Endothelial cell of umbilical vein (primary cell): ENCODE measurements at regions not wholly inside any gene's neighbourhood (a gene's known extent, or its start where the extent isn't known, plus 50 kb on each side); places are given as distances from the start of the nearest gene placed in this dataset.
A peak's percentile ranks its signal among the peaks of the same experiment; 100 is the strongest.

Experiments used
- BruUV-seq: library from RNA; stranded (reverse); fragments of 400-500 nt; replicated peaks from 2 replicates; lab custom pipeline; 2021; lab: Mats Ljungman, UMichigan
- CTCF ChIA-PET: fragments of 300-600, 350-600 bp; sonication (Branson Sonifier 250); formaldehyde crosslinking; loops from one replicate; lab custom pipeline; 2021; ENCODE audit warnings: antibody characterized with exemption, inconsistent platforms; lab: Charles Lee
- POLR2A ChIA-PET: fragments of 300-600, 350-600 bp; sonication (Branson Sonifier 250); formaldehyde crosslinking; loops from one replicate; lab custom pipeline; 2021; ENCODE audit warnings: antibody characterized with exemption, inconsistent platforms; lab: Charles Lee
- DNase-seq: peaks from one replicate; pipeline ENCODE4 v3.0.0-alpha.2; 2011; ENCODE audit warnings: low read depth, low spot score
- FAIRE-seq: peaks from 2 replicates; lab custom pipeline; 2011; peaks lifted over from hg19 to GRCh38; lab: Jason Lieb, UNC
- H2AFZ ChIP-seq: 2 replicates; pipeline ENCODE4 v1.6.0; 2012; ENCODE audit warnings: low read depth, low read length, control low read depth, inconsistent platforms
- H3K27ac ChIP-seq: 2 replicates; pipeline ENCODE4 v1.5.1; 2011; ENCODE audit warnings: low read depth, mild to moderate bottlenecking, control low read depth, low read length, moderate library complexity; ENCODE audit not compliant: insufficient read depth
- H3K27me3 ChIP-seq, 2 experiments: 2 replicates each; pipeline versions ENCODE4 v1.6.0 to v1.6.1; 2011; ENCODE audit warnings: low read length in 2 of 2, mixed read lengths in 1 of 2; ENCODE audit not compliant: control insufficient read depth in 2 of 2, insufficient read depth in 2 of 2
- H3K36me3 ChIP-seq, 2 experiments: 2 replicates in 1 of 2; 3 replicates in 1 of 2; pipeline ENCODE4 v1.5.1; 2011; ENCODE audit warnings: low read length in 2 of 2, mild to moderate bottlenecking in 1 of 2, moderate library complexity in 1 of 2; ENCODE audit not compliant: control insufficient read depth in 2 of 2, insufficient read depth in 2 of 2; ENCODE audit errors: extremely low read depth in 1 of 2
- H3K4me1 ChIP-seq: 3 replicates; pipeline ENCODE4 v1.5.1; 2011; ENCODE audit warnings: mild to moderate bottlenecking, low read length; ENCODE audit not compliant: control insufficient read depth, insufficient read depth; ENCODE audit errors: extremely low read depth
- H3K4me2 ChIP-seq: 2 replicates; pipeline ENCODE4 v1.6.1; 2011; ENCODE audit warnings: low read length, control low read depth, mixed read lengths; ENCODE audit not compliant: insufficient read depth
- H3K4me3 ChIP-seq, 3 experiments: fragments of 200-600 bp in 1 of 3; sonication (generic), shearing (Covaris generic) in 1 of 3; replicated peaks in 1 of 3; 2 replicates each; pipeline ENCODE4 v1.5.1; 2011 to 2016; ENCODE audit warnings: control low read depth in 3 of 3, low read length in 3 of 3, mild to moderate bottlenecking in 2 of 3, inconsistent platforms in 1 of 3, low read depth in 1 of 3, moderate library complexity in 1 of 3; ENCODE audit not compliant: insufficient read depth in 1 of 3
- H3K79me2 ChIP-seq: 2 replicates; pipeline ENCODE4 v1.6.0; 2012; ENCODE audit warnings: low read length, inconsistent platforms; ENCODE audit not compliant: control insufficient read depth, insufficient read depth
- H3K9ac ChIP-seq: replicated peaks from 2 replicates; pipeline ENCODE3; 2011; ENCODE audit warnings: low read length, control low read depth; ENCODE audit not compliant: insufficient read depth; ENCODE audit errors: extremely low read depth
- H3K9me1 ChIP-seq: replicated peaks from 3 replicates; pipeline ENCODE4 v1.6.0; 2011; ENCODE audit warnings: mild to moderate bottlenecking, low read length; ENCODE audit not compliant: control insufficient read depth, insufficient read depth; ENCODE audit errors: extremely low read depth
- H3K9me3 ChIP-seq: replicated peaks from 2 replicates; pipeline ENCODE4 v1.5.1; 2012; ENCODE audit warnings: low read length, inconsistent platforms; ENCODE audit not compliant: control insufficient read depth, insufficient read depth
- H4K20me1 ChIP-seq: replicated peaks from 2 replicates; pipeline ENCODE3; 2011; ENCODE audit warnings: mild to moderate bottlenecking, low read length; ENCODE audit not compliant: control insufficient read depth, insufficient read depth; ENCODE audit errors: extremely low read depth
- EZH2 ChIP-seq: IDR thresholded peaks from 2 replicates; pipeline ENCODE4 v1.6.1; 2012; ENCODE audit warnings: borderline replicate concordance, low read depth, mild to moderate bottlenecking, moderate library complexity, low read length, inconsistent platforms; ENCODE audit not compliant: severe bottlenecking
- FOS ChIP-seq: IDR thresholded peaks from 2 replicates; pipeline ENCODE4 v1.6.1; 2011; ENCODE audit warnings: mild to moderate bottlenecking, low read length, moderate library complexity, borderline replicate concordance; ENCODE audit not compliant: insufficient read depth
- GATA2 ChIP-seq: IDR thresholded peaks from 2 replicates; pipeline ENCODE4 v1.7.0; 2011; ENCODE audit warnings: low read depth, mild to moderate bottlenecking, moderate library complexity, mixed read lengths, low read length; ENCODE audit not compliant: insufficient read length, insufficient read depth
- JUN ChIP-seq: IDR thresholded peaks from 2 replicates; pipeline ENCODE4 v1.6.1; 2011; ENCODE audit warnings: borderline replicate concordance, low read depth; ENCODE audit not compliant: insufficient read length, insufficient read depth
- MYC ChIP-seq: IDR thresholded peaks from one replicate; pipeline ENCODE4 v1.6.1; 2011; ENCODE audit warnings: mild to moderate bottlenecking, low read depth, low read length
- POLR2A ChIP-seq: IDR thresholded peaks from 2 replicates; pipeline ENCODE4 v1.6.1; 2012; ENCODE audit warnings: low read depth, mild to moderate bottlenecking, control low read depth, low read length
- POLR2AphosphoS5 ChIP-seq: IDR thresholded peaks from 2 replicates; pipeline ENCODE4 v1.6.1; 2012; ENCODE audit warnings: low read depth, mild to moderate bottlenecking, control low read depth, low read length, moderate library complexity; ENCODE audit not compliant: insufficient read depth
- dilution Hi-C: fragments of 300-500 bp; cut with MboI; formaldehyde crosslinking; loops from one replicate; pipeline ENCODE4 v1.15.0; 2019; ENCODE audit warnings: low sequenced_read_pairs; ENCODE audit not compliant: extremely low pct_ligation_motif_present
- intact Hi-C: fragments of 100-400 bp; cut with micrococcal nuclease; formaldehyde crosslinking; loops from one replicate; pipeline ENCODE4 v1.10.0; 2022
- TF ChIP-seq, protein P1 (sequence below): IDR thresholded peaks from 2 replicates; pipeline ENCODE4 v1.6.1; 2011; ENCODE audit not compliant: insufficient read depth, insufficient read length
- TF ChIP-seq, protein P2 (sequence below), 2 donors: IDR thresholded peaks; 1 replicate in 1 of 2; 2 replicates in 1 of 2; pipeline ENCODE4 v1.5.1; 2011; ENCODE audit warnings: low read length in 2 of 2, mild to moderate bottlenecking in 2 of 2, moderate library complexity in 2 of 2, control low read depth in 1 of 2, inconsistent platforms in 1 of 2, low read depth in 1 of 2; ENCODE audit not compliant: insufficient read depth in 1 of 2; ENCODE audit errors: extremely low read depth in 1 of 2

DNA sequence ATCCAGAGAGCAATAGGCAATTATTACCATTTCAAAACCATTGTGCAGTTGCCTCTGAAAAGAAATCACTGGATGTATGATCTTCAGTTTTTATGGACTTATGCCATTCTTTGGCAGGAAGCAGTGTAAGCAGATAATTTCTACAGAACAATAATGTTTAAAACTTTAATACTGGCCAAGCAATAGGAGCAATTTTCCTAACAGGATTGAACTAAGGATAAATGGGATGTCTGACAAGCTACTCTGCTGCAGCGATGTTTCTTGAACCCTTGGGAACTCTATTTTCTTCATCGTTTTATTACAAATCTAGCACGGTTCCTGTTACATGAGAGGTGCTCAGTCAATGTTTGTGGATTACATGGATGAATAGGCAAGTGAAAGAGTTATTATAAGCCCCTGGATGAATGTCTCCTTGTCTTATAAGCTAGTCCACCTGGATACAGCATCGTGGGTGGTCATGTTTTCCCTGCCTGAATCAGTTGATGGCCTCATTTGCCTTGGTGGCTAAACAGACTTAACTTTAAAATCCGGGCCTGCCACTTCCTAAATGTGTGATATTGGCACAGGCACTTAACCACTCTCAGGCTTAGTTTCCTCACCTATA lies 68.2 kb upstream of the MDM1 start:
- peak; percentile 18 for DNase-seq

More for the DNA sequence above, 68.2 kb upstream of the MDM1 start:
- H3K4me1 ChIP-seq: peaks cover 7% of the 10 kb centered on the region
- ChIA-PET POLR2A (no interaction called here), CTCF (no interaction called here)
- H3K9ac ChIP-seq: no peak overlapping the region
- H3K9me1 ChIP-seq: no peaks in the 10 kb centered on the region
- dilution Hi-C loops: no loop called here
- no peak for TF ChIP-seq JUN
- TF ChIP-seq, protein P1, sequence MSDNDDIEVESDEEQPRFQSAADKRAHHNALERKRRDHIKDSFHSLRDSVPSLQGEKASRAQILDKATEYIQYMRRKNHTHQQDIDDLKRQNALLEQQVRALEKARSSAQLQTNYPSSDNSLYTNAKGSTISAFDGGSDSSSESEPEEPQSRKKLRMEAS: no peak
- no peak for TF ChIP-seq MYC
- no peak for TF ChIP-seq POLR2A
- TF ChIP-seq FOS: no peak
- TF ChIP-seq POLR2AphosphoS5: no peak
- TF ChIP-seq EZH2: no peak
- no peak for TF ChIP-seq GATA2
- TF ChIP-seq, protein P2, sequence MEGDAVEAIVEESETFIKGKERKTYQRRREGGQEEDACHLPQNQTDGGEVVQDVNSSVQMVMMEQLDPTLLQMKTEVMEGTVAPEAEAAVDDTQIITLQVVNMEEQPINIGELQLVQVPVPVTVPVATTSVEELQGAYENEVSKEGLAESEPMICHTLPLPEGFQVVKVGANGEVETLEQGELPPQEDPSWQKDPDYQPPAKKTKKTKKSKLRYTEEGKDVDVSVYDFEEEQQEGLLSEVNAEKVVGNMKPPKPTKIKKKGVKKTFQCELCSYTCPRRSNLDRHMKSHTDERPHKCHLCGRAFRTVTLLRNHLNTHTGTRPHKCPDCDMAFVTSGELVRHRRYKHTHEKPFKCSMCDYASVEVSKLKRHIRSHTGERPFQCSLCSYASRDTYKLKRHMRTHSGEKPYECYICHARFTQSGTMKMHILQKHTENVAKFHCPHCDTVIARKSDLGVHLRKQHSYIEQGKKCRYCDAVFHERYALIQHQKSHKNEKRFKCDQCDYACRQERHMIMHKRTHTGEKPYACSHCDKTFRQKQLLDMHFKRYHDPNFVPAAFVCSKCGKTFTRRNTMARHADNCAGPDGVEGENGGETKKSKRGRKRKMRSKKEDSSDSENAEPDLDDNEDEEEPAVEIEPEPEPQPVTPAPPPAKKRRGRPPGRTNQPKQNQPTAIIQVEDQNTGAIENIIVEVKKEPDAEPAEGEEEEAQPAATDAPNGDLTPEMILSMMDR (IDR thresholded peaks at IDR 0.05; ENCODE audit: extremely low read depth in 1 of 2, insufficient read depth in 1 of 2, low read depth in 1 of 2, low read length in 2 of 2): no peak
- H3K9me3 ChIP-seq: no peaks in the 10 kb centered on the region
- H2AFZ ChIP-seq: no peak overlapping the region
- H3K4me3 ChIP-seq: no peak overlapping the region
- BruUV-seq: no TSS peak
- no peaks in the 10 kb centered on the region for H3K36me3 ChIP-seq
- intact Hi-C loops: no loop called here
- no peak overlapping the region for H3K27ac ChIP-seq
- H4K20me1 ChIP-seq: no peaks in the 10 kb centered on the region
- H3K27me3 ChIP-seq: no peaks in the 10 kb centered on the region
- H3K79me2 ChIP-seq: no peaks in the 10 kb centered on the region
- FAIRE-seq: no peak
- H3K4me2 ChIP-seq: no peak overlapping the region
